ENCODE measurements at regions not wholly inside any gene's neighbourhood (a gene's known extent, or its start where the extent isn't known, plus 50 kb on each side); places are given as distances from the start of the nearest gene placed in this dataset.

- Histone ChIP-seq H3K27me3 (replicated peaks; ENCODE audit: control insufficient read depth, insufficient read depth, low read length) (no peaks in the 10 kb centered on the region), H3K36me3 (ENCODE audit: control insufficient read depth, insufficient read depth, low read length) (no peaks in the 10 kb centered on the region), H3K4me3 (replicated peaks; ENCODE audit: low read depth, low read length) (no peak overlapping the region)
- no peak for TF ChIP-seq CTCF (IDR thresholded peaks at IDR 0.05; ENCODE audit: insufficient read depth, low read length, poor library complexity, severe bottlenecking)
- DNase-seq (ENCODE audit: extremely low read depth, insufficient read length), result no peak
Observed at GRCh38 chr2:83961512-83961911, 497.6 kb downstream of the SUCLG1 start.

DNA sequence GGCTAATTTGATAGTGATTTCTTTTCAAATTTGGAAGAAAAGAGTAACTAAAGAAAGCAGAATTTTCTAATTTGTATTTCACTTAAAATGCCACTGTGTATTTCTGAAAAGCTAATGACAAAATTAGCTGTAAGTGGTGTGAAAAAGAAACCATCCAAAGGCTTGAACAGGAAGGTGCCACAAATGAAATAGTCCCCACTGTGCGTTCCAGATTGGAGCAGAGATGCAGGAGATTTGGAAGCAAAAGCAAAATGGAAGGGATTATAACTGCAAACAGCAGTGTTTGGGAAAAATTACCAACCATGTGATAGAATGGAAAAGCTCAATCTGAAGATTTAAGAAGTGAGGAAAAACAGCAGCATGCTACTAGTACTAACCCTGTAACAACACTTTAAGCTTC, 498.7 kb downstream of the SUCLG1 start:
- no peaks in the 10 kb centered on the region for H3K27me3 ChIP-seq (replicated peaks; ENCODE audit: control insufficient read depth, insufficient read depth, low read length)
- no peak overlapping the region for H3K4me3 ChIP-seq (replicated peaks; ENCODE audit: low read depth, low read length)
- no peaks in the 10 kb centered on the region for H3K36me3 ChIP-seq (ENCODE audit: control insufficient read depth, insufficient read depth, low read length)
- no peak for TF ChIP-seq CTCF (IDR thresholded peaks at IDR 0.05; ENCODE audit: insufficient read depth, low read length, poor library complexity, severe bottlenecking)
- DNase-seq (ENCODE audit: extremely low read depth, insufficient read length), result no peak

DNA sequence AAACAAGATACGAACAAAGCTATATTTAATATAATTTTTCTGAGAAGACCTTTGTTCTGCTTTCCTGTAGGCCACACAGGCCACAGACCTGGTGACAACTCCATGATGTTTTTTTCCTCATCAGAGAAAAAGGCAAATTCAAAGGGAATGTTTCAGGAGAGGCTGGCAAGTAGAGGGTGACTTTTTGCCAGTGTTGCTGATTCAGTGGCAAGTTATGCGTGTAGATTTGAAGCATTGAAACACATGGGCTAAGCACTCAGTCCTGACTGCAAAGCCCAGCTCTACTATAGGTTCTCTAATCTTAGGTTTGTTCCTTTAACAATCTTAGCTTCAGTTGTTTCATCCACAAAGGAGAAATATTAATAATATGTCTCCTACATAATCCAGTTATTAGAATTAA, 499.8 kb downstream of the SUCLG1 start:
- Histone ChIP-seq H3K36me3 (ENCODE audit: control insufficient read depth, insufficient read depth, low read length) (no peaks in the 10 kb centered on the region), H3K4me3 (replicated peaks; ENCODE audit: low read depth, low read length) (no peak overlapping the region), H3K27me3 (replicated peaks; ENCODE audit: control insufficient read depth, insufficient read depth, low read length) (no peaks in the 10 kb centered on the region)
- DNase-seq (ENCODE audit: extremely low read depth, insufficient read length), result no peak
- no peak for TF ChIP-seq CTCF (IDR thresholded peaks at IDR 0.05; ENCODE audit: insufficient read depth, low read length, poor library complexity, severe bottlenecking)

GRCh38 chr2:83956991-83957390, 502.1 kb downstream of the SUCLG1 start:
- Histone ChIP-seq H3K4me3 (replicated peaks; ENCODE audit: low read depth, low read length) (no peak overlapping the region), H3K27me3 (replicated peaks; ENCODE audit: control insufficient read depth, insufficient read depth, low read length) (no peaks in the 10 kb centered on the region), H3K36me3 (ENCODE audit: control insufficient read depth, insufficient read depth, low read length) (no peaks in the 10 kb centered on the region)
- DNase-seq (ENCODE audit: extremely low read depth, insufficient read length), result no peak
- TF ChIP-seq CTCF (IDR thresholded peaks at IDR 0.05; ENCODE audit: insufficient read depth, low read length, poor library complexity, severe bottlenecking), result no peak

DNA sequence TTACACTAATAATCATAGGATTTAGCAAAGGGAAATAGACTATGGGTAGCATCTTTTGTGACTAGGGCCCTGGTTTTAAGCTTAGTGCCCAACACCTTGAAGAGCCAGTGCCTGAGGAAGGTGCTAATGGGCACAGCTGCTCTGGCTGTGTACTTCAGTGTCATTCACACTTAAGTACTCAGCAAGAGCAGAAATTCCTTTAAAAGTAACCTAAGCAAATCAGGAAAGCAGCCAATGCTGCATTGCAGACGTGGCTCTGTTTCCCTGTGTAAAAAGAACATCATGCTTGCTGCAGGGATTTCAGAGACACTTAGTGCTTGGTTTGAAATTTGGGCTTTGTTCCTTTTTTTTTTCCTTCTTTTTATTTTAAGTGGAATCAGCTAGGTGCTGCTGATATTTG, 505.4 kb downstream of the SUCLG1 start:
- H3K36me3 ChIP-seq (ENCODE audit: control insufficient read depth, insufficient read depth, low read length), result no peaks in the 10 kb centered on the region
- no peak for DNase-seq (ENCODE audit: extremely low read depth, insufficient read length)
- no peak overlapping the region for H3K4me3 ChIP-seq (replicated peaks; ENCODE audit: low read depth, low read length)
- no peaks in the 10 kb centered on the region for H3K27me3 ChIP-seq (replicated peaks; ENCODE audit: control insufficient read depth, insufficient read depth, low read length)
- TF ChIP-seq CTCF (IDR thresholded peaks at IDR 0.05; ENCODE audit: insufficient read depth, low read length, poor library complexity, severe bottlenecking), result no peak

GRCh38 chr2:83951378-83951947, 507.6 kb downstream of the SUCLG1 start:
- no peak for DNase-seq (ENCODE audit: extremely low read depth, insufficient read length)
- Histone ChIP-seq H3K36me3 (ENCODE audit: control insufficient read depth, insufficient read depth, low read length) (no peaks in the 10 kb centered on the region), H3K4me3 (replicated peaks; ENCODE audit: low read depth, low read length) (no peak overlapping the region), H3K27me3 (replicated peaks; ENCODE audit: control insufficient read depth, insufficient read depth, low read length) (no peaks in the 10 kb centered on the region)
- no peak for TF ChIP-seq CTCF (IDR thresholded peaks at IDR 0.05; ENCODE audit: insufficient read depth, low read length, poor library complexity, severe bottlenecking)
